KOPT-K1 (cell line): ENCODE measurements at regions not wholly inside any gene's neighbourhood (a gene's known extent, or its start where the extent isn't known, plus 50 kb on each side); places are given as distances from the start of the nearest gene placed in this dataset.

Experiments
- H3K27ac ChIP-seq: fragments of 200-600 bp; sonication (generic); 2 replicates; pipeline ENCODE4 v1.5.1; 2016; ENCODE audit warnings: antibody characterized with exemption, mild to moderate bottlenecking, low read depth, low read length; ENCODE audit not compliant: poor library complexity, severe bottlenecking
- H3K36me3 ChIP-seq: fragments of 200-600 bp; sonication (generic); 2 replicates; pipeline ENCODE4 v1.5.1; 2017; ENCODE audit warnings: antibody characterized with exemption, mild to moderate bottlenecking, low read length, moderate library complexity; ENCODE audit not compliant: insufficient read depth
- H3K9me3 ChIP-seq: fragments of 200-600 bp; sonication (generic); 2 replicates; pipeline ENCODE4 v1.5.1; 2017; ENCODE audit warnings: antibody characterized with exemption, low read length, mild to moderate bottlenecking; ENCODE audit not compliant: insufficient read depth, poor library complexity, severe bottlenecking

GRCh38 chrX:39012621-39013111 lies 211.4 kb downstream of the MID1IP1 start:
- Histone ChIP-seq H3K9me3 (no peaks in the 10 kb centered on the region), H3K27ac (no peak overlapping the region), H3K36me3 (no peaks in the 10 kb centered on the region)

GRCh38 chrX:39016556-39016955 lies 215.3 kb downstream of the MID1IP1 start:
- H3K27ac ChIP-seq: no peak overlapping the region
- H3K36me3 ChIP-seq: no peaks in the 10 kb centered on the region

GRCh38 chrX:39017077-39017476 lies 215.8 kb downstream of the MID1IP1 start:
- Histone ChIP-seq H3K27ac (no peak overlapping the region), H3K36me3 (no peaks in the 10 kb centered on the region), H3K9me3 (no peaks in the 10 kb centered on the region)

More at GRCh38 chrX:39016556-39016955, 215.3 kb downstream of the MID1IP1 start:
- no peaks in the 10 kb centered on the region for H3K9me3 ChIP-seq

- Histone ChIP-seq H3K36me3 (no peaks in the 10 kb centered on the region), H3K27ac (no peak overlapping the region), H3K9me3 (no peaks in the 10 kb centered on the region)
These were observed 216.5 kb downstream of the MID1IP1 start for GRCh38 chrX:39017716-39018115.

GRCh38 chrX:39018541-39018940 lies 217.3 kb downstream of the MID1IP1 start:
- Histone ChIP-seq H3K9me3 (no peaks in the 10 kb centered on the region), H3K36me3 (no peaks in the 10 kb centered on the region), H3K27ac (no peak overlapping the region)

- Histone ChIP-seq H3K27ac (no peak overlapping the region), H3K9me3 (no peaks in the 10 kb centered on the region), H3K36me3 (no peaks in the 10 kb centered on the region)
These were observed 217.8 kb downstream of the MID1IP1 start for GRCh38 chrX:39019056-39019455.

- H3K36me3 ChIP-seq: no peaks in the 10 kb centered on the region
- H3K9me3 ChIP-seq: no peaks in the 10 kb centered on the region
- no peak overlapping the region for H3K27ac ChIP-seq
These were observed 218.9 kb downstream of the MID1IP1 start for GRCh38 chrX:39020051-39020669.

GRCh38 chrX:39022106-39022505 lies 220.8 kb downstream of the MID1IP1 start:
- H3K9me3 ChIP-seq: no peaks in the 10 kb centered on the region
- H3K27ac ChIP-seq: no peak overlapping the region
- H3K36me3 ChIP-seq: no peaks in the 10 kb centered on the region

GRCh38 chrX:39029221-39029620 lies 228.0 kb downstream of the MID1IP1 start:
- peaks cover 17% of the 10 kb centered on the region for H3K9me3 ChIP-seq
- no peaks in the 10 kb centered on the region for H3K36me3 ChIP-seq
- H3K27ac ChIP-seq: no peak overlapping the region

GRCh38 chrX:39030636-39031035 lies 229.4 kb downstream of the MID1IP1 start:
- H3K27ac ChIP-seq: no peak overlapping the region
- peaks cover 17% of the 10 kb centered on the region for H3K9me3 ChIP-seq
- H3K36me3 ChIP-seq: no peaks in the 10 kb centered on the region

- Histone ChIP-seq H3K36me3 (no peaks in the 10 kb centered on the region), H3K27ac (no peak overlapping the region), H3K9me3 (no peaks in the 10 kb centered on the region)
These were observed 238.6 kb downstream of the MID1IP1 start for GRCh38 chrX:39039890-39040289.

- Histone ChIP-seq H3K9me3 (no peaks in the 10 kb centered on the region), H3K36me3 (no peaks in the 10 kb centered on the region), H3K27ac (no peak overlapping the region)
These were observed 242.7 kb downstream of the MID1IP1 start for GRCh38 chrX:39043838-39044550.

- Histone ChIP-seq H3K27ac (no peak overlapping the region), H3K36me3 (no peaks in the 10 kb centered on the region), H3K9me3 (no peaks in the 10 kb centered on the region)
These were observed 245.9 kb downstream of the MID1IP1 start for GRCh38 chrX:39047174-39047573.

GRCh38 chrX:39049975-39050374 lies 248.7 kb downstream of the MID1IP1 start:
- no peak overlapping the region for H3K27ac ChIP-seq
- H3K9me3 ChIP-seq: no peaks in the 10 kb centered on the region
- H3K36me3 ChIP-seq: no peaks in the 10 kb centered on the region

- H3K9me3 ChIP-seq: no peaks in the 10 kb centered on the region
- H3K36me3 ChIP-seq: no peaks in the 10 kb centered on the region
- H3K27ac ChIP-seq: no peak overlapping the region
These were observed 249.2 kb downstream of the MID1IP1 start for GRCh38 chrX:39050427-39050826.

- Histone ChIP-seq H3K9me3 (no peaks in the 10 kb centered on the region), H3K36me3 (no peaks in the 10 kb centered on the region), H3K27ac (no peak overlapping the region)
These were observed 251.5 kb downstream of the MID1IP1 start for GRCh38 chrX:39052751-39053150.
